ENCODE measurements at regions not wholly inside any gene's neighbourhood (a gene's known extent, or its start where the extent isn't known, plus 50 kb on each side); places are given as distances from the start of the nearest gene placed in this dataset.

DNA sequence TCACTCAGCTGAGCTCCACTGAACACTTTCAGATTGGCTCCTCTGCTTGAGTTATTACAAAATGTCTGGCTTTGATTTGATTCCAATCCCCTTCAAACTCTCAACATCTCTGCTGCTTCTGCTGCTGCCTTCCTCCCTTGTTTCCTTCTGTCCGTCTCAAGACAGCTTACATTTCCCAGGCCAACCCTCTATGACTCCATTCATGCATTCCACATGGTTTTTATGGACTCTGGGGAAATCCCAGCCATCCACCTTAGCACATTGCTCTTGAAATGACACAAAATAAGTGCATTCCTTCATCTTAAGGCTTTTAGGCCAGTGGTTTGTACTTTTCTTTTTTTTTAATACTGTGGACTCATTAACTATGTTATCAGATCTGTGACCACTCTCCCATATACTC, 68.5 kb upstream of the TMEM164 start:
- DNase-seq = peak; percentile 25

DNA sequence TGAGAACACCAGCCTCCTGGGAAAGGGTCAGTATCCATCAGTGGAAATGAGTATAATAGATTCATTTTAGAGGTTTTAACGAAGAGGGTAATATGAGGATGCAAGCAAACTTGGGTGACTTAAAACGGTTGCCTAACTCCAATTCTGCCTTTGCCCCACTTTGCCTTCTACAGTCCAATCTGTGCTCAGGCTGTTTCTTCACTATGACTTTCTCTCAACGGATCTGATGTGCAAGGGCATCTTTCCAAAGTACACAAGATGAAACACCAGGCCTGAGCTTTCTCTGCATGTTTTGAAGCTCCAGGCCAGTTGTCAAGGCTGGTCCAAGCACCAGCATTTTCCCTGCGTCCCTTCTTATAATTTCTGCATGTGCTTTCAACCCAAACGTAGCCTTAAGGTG, 68.0 kb upstream of the TMEM164 start:
- DNase-seq = no peak

DNA sequence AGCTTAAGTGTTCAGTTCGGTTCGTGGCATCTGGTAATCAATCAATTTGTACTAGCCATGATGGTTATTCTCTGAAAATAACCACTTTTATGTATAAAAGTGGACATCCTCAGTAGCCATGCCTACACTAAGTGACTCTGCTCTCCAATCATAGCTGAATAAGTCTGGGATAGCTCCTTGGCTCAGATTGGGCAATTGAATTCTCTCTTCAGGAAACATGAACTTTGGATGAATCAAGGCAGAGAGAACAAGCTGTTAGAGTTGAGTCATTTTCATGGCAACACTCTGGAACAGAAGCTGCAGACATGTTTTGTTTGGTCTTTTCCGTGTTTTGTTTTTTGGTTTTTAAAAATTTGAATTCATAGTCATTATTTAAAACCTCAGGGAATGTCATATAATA, 66.8 kb upstream of the TMEM164 start:
- no peak for DNase-seq

DNA sequence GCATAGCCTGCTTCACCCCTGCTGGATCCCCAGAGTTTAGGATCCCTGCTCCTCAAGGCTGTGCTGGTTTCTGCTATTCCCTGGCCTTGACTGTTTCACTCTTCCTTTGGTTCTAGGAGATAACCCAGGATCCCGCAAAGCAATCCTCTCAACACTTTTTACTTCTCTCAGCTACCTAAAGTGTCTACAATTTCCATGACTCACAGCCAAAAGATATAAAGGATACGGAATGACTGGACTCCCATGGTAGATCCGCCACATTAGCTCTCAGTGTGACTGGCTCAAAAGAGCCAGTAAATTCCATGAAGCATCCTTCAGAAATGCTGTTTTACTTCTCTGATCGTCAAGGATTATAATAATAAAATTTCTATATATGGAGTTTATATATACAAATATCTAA, 66.3 kb upstream of the TMEM164 start:
- DNase-seq = no peak

DNA sequence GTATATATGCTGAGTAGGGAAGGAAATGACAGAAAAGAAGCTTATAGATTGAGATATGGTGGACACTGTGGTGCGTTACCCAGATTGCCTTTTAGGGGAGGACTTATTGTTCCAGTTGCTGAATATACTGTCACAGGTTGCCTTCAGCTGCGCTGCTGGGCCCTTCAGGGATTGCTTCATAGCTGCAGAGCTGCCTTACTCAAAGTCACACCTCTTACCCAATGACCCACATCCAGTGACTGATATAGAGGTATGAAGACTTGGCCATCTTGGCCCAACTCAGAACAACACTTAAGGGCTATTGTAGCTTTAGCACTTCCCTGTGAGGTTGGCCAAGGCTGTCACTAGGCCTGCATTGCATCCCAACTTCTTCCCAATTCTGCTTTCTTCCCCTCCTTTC, 63.4 kb upstream of the TMEM164 start:
- DNase-seq = no peak

DNA sequence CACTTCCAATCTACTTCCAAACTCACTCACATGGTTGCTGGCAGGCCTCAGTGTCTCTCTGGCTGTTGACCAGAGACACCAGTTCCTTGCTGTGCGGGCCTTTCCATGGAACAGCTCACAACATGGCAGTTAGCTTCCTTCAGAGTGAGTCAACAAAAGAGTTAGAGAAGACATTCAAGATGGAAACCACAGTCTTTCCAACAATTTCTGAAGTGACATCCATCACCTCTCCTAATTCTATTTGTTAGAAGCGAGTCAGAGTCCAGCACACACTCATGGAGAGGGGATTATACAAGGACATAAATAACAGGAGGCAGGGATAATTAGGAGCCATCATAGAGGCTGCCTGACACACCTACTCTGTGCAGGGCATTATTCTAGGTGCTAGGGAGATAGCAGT, 62.5 kb upstream of the TMEM164 start:
- DNase-seq = no peak

DNA sequence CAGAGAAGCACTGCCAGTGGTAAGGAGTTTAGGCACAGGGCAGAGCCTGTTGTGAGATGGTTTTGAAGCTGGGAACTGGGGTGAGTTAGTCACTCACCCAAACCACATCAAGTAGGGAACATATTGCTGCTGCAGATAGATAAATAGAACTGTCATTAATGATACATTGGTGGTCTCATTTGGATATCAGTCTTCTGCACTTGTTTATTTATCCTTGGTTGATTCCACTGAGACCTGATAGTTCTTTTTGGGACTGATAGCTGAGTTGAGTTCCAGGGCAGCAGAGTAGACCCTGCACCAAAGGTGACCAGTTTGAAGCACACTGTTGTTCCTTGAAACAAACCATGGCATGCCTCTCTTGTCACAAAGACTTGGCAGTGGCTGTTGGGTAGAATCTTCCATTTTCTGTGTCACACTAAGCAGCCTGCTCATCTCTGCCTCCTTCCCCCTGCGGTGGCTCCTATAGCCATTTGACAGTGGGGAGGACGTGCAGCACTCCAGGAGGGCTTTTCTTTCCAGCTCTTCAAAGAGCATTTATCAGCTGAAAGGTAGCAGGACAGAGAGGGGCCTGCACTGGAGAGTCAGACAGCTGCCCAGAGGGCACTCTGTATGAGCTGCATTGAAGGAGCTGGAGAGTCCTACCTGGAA, 59.7 kb upstream of the TMEM164 start:
- DNase-seq = no peak

DNA sequence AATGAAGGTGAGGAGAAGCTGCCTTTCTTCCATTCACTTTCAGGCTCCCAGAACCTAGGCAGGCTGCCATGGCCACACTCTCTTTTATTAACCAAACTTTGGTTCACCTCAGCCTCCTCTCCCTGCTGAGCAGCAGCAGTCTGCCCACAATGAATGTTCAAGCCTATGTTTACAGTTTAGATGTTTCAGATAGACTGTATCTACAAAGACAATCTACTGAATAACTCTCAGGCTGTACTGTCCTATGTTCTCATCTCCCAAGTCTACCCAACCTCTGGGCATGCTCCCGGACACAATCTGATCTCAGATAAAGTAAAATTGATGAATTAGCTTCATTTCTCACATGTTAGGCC, 59.2 kb upstream of the TMEM164 start:
- DNase-seq = no peak

DNA sequence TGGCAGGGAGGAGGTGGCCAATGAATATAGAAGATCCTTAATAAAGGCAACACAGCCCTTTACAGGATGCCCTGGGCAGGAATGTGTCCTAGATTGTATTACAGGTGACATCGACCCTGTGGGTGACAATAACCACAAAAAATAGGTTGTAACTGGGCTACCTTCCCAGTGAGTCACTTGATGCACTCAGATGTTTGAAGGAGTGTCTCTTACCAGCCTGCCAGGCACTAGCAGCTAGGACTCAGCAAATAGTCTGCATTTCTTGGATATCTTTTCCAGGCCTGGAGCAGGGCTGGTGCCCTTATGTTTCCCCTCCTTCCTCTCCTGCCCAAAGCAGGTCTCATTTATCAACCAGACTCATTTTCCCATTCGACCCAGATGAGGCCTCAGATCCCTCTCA, 50.9 kb upstream of the TMEM164 start:
- DNase-seq = no peak

DNA sequence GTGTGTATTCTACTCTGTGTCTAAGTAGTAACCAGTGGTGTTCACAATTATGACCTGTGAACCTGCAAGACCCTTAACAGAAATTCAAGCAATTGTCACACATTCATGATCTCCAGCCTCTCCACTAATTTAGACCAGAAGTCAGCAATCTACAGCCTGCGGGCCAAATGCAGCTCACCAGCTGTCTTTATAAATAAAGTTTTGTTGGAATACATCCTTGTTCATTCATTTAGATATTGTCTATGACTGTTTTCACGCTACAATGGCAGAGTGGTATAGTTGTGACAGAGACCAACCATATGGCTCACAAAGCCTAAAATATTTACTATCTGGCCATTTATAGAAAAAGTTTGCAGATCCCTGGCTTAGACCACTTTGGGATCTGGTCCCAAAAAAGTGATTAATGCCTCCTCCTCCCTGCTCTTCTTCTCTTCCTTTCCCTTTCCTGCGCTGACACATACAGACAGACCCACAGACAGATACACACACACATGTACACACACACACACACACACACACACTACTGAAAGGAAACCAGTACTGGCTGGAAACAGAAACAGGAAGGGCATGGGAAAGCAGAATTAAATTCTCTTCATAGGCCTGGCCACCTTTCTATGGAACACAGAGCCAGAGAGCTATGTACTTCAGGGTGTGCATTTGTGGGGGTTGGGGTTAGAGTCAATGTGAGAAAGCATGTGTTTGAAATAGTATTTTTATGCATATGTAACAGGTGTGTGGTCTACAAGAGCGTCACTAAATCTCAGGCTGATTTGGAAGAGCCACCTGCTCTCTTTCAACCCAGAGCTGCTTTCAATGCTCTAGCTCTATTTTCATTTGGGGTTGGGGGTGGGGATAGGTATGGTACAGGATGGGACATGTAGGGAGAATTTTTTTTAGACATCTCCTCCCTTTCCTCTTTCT, 49.7 kb upstream of the TMEM164 start:
- no peak for DNase-seq

Measured in fibroblast of skin of right quadriceps (primary cell).